ENCODE measurements at regions not wholly inside any gene's neighbourhood (a gene's known extent, or its start where the extent isn't known, plus 50 kb on each side); places are given as distances from the start of the nearest gene placed in this dataset.

GRCh38 chr4:117311989-117312388 lies 226.6 kb upstream of the TRAM1L1 start:
- peaks cover 6% of the 10 kb centered on the region for H3K4me1 Mint-ChIP-seq (ENCODE audit: low read depth)
- no peak overlapping the region for H3K4me3 Mint-ChIP-seq (ENCODE audit: low read depth)
- H3K36me3 Mint-ChIP-seq (ENCODE audit: insufficient read depth) = no peaks in the 10 kb centered on the region
- H3K27ac Mint-ChIP-seq = no peak overlapping the region
- no peak for TF ChIP-seq CTCF (IDR thresholded peaks at IDR 0.05; ENCODE audit: unreplicated experiment)
- no peaks in the 10 kb centered on the region for H3K27me3 Mint-ChIP-seq
- DNase-seq (ENCODE audit: low spot score, unreplicated experiment) = no peak
- H3K9me3 Mint-ChIP-seq (ENCODE audit: low read depth) = peaks cover 4% of the 10 kb centered on the region

GRCh38 chr4:117324851-117325491 lies 239.6 kb upstream of the TRAM1L1 start:
- peaks cover 7% of the 10 kb centered on the region for H3K9me3 Mint-ChIP-seq (ENCODE audit: low read depth)
- no peaks in the 10 kb centered on the region for H3K36me3 Mint-ChIP-seq (ENCODE audit: insufficient read depth)
- H3K27ac Mint-ChIP-seq = no peak overlapping the region
- no peaks in the 10 kb centered on the region for H3K4me1 Mint-ChIP-seq (ENCODE audit: low read depth)
- no peak for DNase-seq (ENCODE audit: low spot score, unreplicated experiment)
- H3K27me3 Mint-ChIP-seq = no peaks in the 10 kb centered on the region
- no peak for TF ChIP-seq CTCF (IDR thresholded peaks at IDR 0.05; ENCODE audit: unreplicated experiment)
- H3K4me3 Mint-ChIP-seq (ENCODE audit: low read depth) = no peak overlapping the region

GRCh38 chr4:117326091-117326490 lies 240.7 kb upstream of the TRAM1L1 start:
- H3K27ac Mint-ChIP-seq = no peak overlapping the region
- no peak overlapping the region for H3K4me3 Mint-ChIP-seq (ENCODE audit: low read depth)
- TF ChIP-seq CTCF (IDR thresholded peaks at IDR 0.05; ENCODE audit: unreplicated experiment) = no peak
- H3K36me3 Mint-ChIP-seq (ENCODE audit: insufficient read depth) = no peaks in the 10 kb centered on the region
- H3K4me1 Mint-ChIP-seq (ENCODE audit: low read depth) = no peaks in the 10 kb centered on the region
- DNase-seq (ENCODE audit: low spot score, unreplicated experiment) = no peak
- no peaks in the 10 kb centered on the region for H3K27me3 Mint-ChIP-seq
- peaks cover 7% of the 10 kb centered on the region for H3K9me3 Mint-ChIP-seq (ENCODE audit: low read depth)

GRCh38 chr4:117327491-117327890 lies 242.1 kb upstream of the TRAM1L1 start:
- H3K36me3 Mint-ChIP-seq (ENCODE audit: insufficient read depth) = no peaks in the 10 kb centered on the region
- no peaks in the 10 kb centered on the region for H3K4me1 Mint-ChIP-seq (ENCODE audit: low read depth)
- no peak for TF ChIP-seq CTCF (IDR thresholded peaks at IDR 0.05; ENCODE audit: unreplicated experiment)
- DNase-seq (ENCODE audit: low spot score, unreplicated experiment) = no peak
- no peak overlapping the region for H3K4me3 Mint-ChIP-seq (ENCODE audit: low read depth)
- peaks cover 7% of the 10 kb centered on the region for H3K9me3 Mint-ChIP-seq (ENCODE audit: low read depth)
- no peaks in the 10 kb centered on the region for H3K27me3 Mint-ChIP-seq
- no peak overlapping the region for H3K27ac Mint-ChIP-seq

- no peak for DNase-seq (ENCODE audit: low spot score, unreplicated experiment)
- Mint-ChIP-seq H3K36me3 (ENCODE audit: insufficient read depth) (no peaks in the 10 kb centered on the region), H3K4me1 (ENCODE audit: low read depth) (no peaks in the 10 kb centered on the region), H3K9me3 (ENCODE audit: low read depth) (peaks cover 7% of the 10 kb centered on the region), H3K27ac (no peak overlapping the region), H3K27me3 (no peaks in the 10 kb centered on the region), H3K4me3 (ENCODE audit: low read depth) (no peak overlapping the region)
- no peak for TF ChIP-seq CTCF (IDR thresholded peaks at IDR 0.05; ENCODE audit: unreplicated experiment)
Observed at GRCh38 chr4:117328333-117328732, 243.0 kb upstream of the TRAM1L1 start.
